ENCODE measurements at regions not wholly inside any gene's neighbourhood (a gene's known extent, or its start where the extent isn't known, plus 50 kb on each side); places are given as distances from the start of the nearest gene placed in this dataset.
"Not testable (repeated sequence)": the region's sequence is repeated elsewhere in the genome, so short reads cannot be mapped to it uniquely, and the experiment has no call there.

DNA sequence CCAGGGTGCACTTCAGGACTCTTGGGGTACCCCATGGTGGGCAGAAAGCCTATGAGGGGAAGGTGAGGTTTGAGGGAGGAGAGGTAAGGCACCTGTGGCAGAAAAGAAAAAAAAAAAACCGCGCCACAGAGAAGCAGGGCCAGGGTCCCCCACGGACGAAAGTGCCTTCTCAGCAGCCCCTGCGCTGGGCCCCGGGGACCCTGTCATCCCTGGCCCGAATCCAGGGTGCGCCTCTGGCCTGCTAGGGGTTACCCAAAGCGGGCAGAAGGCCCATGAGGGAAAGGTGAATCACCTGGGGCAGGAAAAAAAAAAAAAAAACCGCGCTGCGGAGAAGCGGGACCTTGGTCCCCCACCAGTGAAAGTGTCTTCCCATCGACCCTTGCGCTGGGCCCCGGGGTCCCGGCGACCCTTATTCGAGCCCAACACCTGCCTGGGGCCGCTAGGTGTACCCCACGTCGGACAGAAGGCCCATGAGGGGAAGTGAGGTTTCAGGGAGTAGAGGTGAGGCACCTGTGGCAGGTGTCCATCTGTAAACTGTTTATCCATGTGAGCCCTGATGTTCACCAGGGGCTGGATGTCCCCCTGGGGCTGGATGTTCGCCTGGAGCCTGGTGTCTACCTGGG, 191.9 kb downstream of the POTEM start:
- not testable (repeated sequence) for TF ChIP-seq EZH2 (IDR thresholded peaks at IDR 0.05; ENCODE audit: borderline replicate concordance, low read length)
- TF ChIP-seq, protein P1, sequence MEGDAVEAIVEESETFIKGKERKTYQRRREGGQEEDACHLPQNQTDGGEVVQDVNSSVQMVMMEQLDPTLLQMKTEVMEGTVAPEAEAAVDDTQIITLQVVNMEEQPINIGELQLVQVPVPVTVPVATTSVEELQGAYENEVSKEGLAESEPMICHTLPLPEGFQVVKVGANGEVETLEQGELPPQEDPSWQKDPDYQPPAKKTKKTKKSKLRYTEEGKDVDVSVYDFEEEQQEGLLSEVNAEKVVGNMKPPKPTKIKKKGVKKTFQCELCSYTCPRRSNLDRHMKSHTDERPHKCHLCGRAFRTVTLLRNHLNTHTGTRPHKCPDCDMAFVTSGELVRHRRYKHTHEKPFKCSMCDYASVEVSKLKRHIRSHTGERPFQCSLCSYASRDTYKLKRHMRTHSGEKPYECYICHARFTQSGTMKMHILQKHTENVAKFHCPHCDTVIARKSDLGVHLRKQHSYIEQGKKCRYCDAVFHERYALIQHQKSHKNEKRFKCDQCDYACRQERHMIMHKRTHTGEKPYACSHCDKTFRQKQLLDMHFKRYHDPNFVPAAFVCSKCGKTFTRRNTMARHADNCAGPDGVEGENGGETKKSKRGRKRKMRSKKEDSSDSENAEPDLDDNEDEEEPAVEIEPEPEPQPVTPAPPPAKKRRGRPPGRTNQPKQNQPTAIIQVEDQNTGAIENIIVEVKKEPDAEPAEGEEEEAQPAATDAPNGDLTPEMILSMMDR (IDR thresholded peaks at IDR 0.05; ENCODE audit: low read length) = not testable (repeated sequence)

Measured in OCI-LY1 (cell line).